Vagina (tissue), 2 donors: ENCODE measurements at regions not wholly inside any gene's neighbourhood (a gene's known extent, or its start where the extent isn't known, plus 50 kb on each side); places are given as distances from the start of the nearest gene placed in this dataset.

Source experiments
- CTCF ChIP-seq, 3 experiments: fragments of 450-650 bp in 2 of 3; fragments of 200-600 bp in 1 of 3; sonication (generic) in 1 of 3; IDR thresholded peaks; one replicate each; pipeline ENCODE4 v1.5.1; 2017 to 2019; ENCODE audit warnings: antibody characterized with exemption in 3 of 3, mild to moderate bottlenecking in 2 of 3, moderate library complexity in 2 of 3
- POLR2A ChIP-seq, 2 donors: fragments of 450-650 bp; IDR thresholded peaks; one replicate each; pipeline ENCODE4 v1.6.1; 2017; ENCODE audit warnings: antibody characterized with exemption in 2 of 2, mild to moderate bottlenecking in 2 of 2, moderate library complexity in 2 of 2

- no peak for TF ChIP-seq CTCF (IDR thresholded peaks at IDR 0.05)
- no peak for TF ChIP-seq POLR2A (IDR thresholded peaks at IDR 0.05)
Observed at GRCh38 chr16:29117631-29118030, 132.8 kb downstream of the LAT start.
